ENCODE measurements at regions not wholly inside any gene's neighbourhood (a gene's known extent, or its start where the extent isn't known, plus 50 kb on each side); places are given as distances from the start of the nearest gene placed in this dataset.
"Not testable (repeated sequence)": the region's sequence is repeated elsewhere in the genome, so short reads cannot be mapped to it uniquely, and the experiment has no call there.

DNA sequence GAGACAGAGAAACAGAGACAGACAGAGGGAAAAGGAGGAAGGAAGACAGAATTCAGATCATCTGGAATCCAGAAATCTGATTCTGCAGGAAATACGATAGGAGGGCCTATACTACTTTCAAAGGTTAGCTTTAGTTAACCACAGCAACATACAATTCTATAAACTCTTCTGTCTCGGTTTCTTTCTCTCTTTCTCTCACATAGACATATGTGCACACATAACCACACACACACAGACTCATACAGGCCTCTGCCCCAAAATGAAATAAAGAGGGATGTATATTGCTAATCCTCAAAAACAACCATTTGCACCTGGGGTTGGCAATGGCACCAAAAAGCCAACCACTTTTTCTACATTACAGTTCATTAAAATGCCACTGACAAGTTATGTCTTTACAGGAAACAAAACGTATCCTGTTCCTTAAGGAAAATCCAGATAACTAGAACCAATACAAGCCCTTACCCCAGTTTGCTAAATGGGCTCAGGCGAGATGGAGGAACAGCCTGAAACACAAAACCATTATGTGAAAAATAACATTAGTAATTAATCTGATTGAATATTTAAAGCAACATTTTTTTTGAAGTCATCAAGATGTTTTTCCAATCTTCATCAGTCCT, 372.3 kb upstream of the CCNH start:
- DNase-seq (ENCODE audit: low read depth) = no peak

DNA sequence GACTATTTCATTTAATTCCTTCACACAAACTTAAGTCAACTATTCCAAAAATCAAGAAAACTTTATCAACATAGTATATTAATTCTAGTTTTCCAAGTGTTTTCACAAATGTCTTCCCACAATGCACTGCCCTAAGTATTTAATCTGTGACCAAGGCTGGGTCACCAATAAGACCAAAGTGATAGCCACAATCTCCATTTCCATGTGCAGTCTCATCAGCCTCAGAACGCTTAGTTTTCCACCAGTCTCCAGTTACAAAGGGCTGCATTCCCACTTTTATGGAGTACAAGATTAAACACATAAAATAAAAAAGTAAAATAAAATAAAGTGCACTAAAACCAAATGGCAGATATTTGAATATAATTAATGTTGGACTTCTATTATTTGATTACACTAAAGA, 371.6 kb upstream of the CCNH start:
- no peak for DNase-seq (ENCODE audit: low read depth)

DNA sequence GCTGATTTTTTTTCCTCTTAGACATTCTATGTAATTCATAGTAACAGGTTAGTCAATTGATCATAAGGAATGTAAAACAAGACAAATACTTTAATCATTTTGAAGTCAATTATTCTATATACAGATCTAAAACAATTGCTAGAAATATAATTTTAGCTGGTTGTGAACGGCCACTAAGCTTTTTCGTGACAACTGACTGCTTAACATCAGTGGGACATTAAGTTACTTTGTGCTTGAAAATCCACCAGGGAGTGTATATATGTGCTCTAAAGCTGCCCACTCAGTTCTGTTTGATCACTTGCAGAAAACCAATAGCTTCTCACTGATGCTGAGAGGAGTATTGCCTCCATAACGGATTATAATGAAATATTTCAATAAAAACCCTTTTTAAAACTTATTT, 370.2 kb upstream of the CCNH start:
- DNase-seq (ENCODE audit: low read depth) = no peak

DNA sequence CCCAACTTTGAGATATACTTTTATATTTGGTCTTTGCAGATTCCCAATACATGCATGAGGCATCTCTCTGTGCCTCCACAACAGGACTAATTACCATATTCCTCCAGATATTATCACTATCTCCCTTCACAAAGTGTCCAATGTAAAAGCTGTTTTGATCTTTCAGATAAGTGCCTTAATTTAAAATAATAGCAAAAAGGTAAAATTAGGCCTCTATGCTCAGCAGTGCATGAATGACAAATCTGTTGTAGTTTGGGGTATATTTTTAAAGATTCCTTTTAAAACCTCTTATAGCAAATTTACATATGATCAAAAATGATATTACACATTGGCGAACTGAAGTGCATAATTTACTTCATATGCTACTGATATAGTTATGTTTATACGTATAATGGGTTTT, 369.2 kb upstream of the CCNH start:
- no peak for DNase-seq (ENCODE audit: low read depth)

DNA sequence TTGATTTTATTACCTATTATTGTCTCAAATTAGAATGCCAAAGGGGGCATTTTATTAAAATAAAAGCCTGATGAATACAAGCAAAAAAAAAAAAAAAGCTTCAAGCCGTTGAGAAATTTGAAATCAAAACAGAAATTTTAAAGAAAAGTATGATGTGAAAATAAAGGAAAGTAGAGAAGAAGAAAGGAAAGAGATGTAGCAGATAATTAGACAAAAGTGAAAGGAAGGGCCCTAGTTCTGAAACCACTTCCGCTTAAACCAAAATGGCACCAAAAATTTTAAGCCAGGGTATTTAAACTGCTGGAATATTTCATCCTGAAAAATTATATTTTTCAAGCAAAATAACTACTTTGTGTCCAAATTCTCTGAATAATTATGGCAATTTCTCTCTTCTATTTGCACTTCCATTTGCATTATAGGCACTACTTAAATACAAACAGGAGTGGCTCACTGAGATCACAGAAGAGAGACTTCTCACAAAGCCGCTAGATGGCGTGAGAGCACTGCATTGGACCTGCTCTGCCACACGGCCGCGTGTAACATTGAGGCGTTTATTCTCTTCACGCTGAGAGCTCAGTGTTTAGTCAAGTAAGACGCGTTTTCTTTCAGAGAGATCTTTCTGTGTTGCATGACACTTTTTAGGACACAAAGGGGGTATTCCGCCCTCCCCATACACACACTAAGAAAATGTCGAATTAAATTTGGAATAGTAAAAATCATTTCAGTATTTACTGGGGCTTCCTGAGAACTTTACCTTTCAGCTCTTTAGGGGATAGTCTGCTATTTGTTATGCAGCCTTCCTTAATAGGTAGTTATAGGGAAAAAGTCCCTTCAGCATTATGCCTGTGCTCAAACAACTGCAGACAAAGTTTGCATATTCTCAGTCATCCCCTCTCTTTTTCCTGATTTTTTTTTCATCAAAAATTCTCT, 368.4 kb upstream of the CCNH start:
- peak; percentile 71 for DNase-seq (ENCODE audit: low read depth)

DNA sequence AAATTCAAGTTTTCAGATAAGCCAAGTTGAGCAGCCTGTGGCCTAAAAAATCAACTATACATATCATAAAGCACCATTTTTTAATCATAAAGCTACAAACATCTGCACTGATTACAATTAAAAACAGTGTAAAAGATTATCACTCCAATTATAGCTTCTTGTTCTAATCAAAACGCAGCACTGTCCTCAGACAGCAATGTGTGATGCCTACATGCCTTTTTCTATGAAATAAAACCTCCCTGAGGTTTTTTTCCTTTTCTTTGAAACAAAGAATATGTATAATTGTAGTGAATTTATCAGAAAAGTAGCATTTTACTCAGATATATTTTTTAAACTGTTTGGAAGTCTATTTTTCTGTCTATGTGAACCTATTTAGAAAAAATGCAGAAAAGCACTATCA, 366.1 kb upstream of the CCNH start:
- no peak for DNase-seq (ENCODE audit: low read depth)

DNA sequence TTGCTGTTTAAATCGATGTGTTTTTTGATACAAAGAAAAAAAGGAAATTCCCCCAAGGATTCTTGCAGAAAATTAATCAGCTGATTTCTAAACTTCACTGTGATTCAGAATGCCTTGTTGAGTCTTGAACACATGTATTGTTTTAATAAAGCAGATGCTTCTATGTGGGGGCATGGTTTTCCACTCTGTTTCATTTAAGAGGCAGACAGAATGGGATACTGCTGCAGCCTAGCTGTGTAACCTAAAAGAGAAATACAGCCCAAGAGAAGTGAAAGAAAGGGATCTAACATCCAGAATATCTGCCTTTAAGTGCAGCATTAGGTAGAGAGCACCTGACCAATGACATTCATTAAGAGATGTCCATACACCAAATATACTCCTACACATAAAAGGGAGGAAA, 365.1 kb upstream of the CCNH start:
- DNase-seq (ENCODE audit: low read depth) = no peak

DNA sequence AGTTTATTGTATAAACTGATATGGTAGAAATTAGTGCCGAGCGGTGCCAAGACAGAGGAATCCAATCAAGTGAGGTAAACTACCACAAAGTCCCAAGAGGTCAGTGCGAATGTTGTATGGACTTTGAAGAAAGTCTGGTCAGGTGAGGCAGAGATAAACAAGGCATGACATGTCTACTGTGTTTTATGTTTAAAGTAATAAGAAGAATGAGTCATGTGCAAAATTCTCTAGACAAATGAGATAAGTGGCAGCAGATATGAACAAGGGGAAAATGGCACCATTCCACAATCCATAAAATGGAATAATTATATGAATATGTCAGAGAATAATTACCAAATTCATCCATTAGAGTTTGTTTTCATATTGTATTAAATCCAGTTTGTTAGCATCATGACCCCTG, 364.1 kb upstream of the CCNH start:
- no peak for DNase-seq (ENCODE audit: low read depth)

DNA sequence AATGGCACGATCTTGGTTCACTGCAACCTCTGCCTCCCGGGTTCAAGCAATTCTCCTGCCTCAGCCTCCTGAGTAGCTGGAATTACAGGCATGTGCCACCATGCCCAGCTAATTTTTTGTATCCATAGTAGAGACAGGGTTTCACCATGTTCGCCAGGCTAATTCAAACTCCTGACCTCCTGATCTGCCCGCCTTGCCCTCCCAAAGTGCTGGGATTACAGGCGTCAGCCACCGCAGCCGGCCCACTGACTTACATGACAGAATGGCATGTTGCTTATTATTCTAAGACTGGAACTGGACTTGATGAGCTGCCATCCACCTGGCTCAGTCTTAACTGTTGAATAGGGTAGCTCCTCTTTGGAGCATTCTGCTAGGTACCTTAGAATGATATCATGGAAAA, 363.6 kb upstream of the CCNH start:
- DNase-seq (ENCODE audit: low read depth) = not testable (repeated sequence)

DNA sequence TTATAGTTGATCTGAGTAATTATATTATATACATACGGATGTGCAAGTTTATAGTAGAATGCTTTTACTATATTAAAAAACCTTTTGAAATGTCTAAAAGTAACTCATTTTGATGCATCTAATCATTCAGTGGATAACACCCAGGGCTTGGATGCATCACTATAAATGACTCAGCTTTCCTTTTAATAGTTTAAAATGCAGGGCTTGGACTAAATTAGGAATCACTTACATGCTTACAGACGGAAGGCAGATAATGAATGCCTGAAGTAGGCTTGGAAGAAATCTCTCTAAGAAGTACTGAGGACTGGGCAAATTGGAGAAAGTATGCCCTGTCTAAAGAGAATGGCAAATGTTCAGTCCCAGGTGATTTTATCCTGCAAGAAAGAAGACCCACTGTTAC, 362.5 kb upstream of the CCNH start:
- no peak for DNase-seq (ENCODE audit: low read depth)

DNA sequence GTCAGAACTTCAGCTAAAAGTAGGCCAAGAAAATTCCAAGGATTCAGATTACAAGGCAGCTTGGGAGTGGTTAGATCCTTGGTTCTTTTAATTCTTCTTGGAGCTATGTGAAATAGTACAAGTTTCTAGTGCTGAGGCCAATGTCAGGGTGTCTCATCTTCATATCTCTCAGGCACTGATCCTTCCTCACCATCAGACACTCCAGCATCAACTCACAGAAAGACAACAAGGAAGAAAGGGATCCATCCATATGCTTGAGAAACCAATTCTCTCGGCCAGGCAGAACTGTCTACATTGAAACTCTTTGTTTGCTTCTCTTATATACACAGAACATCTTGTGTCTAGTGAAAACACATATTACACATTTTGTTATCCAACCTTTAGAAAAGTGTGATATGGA, 362.1 kb upstream of the CCNH start:
- no peak for DNase-seq (ENCODE audit: low read depth)

DNA sequence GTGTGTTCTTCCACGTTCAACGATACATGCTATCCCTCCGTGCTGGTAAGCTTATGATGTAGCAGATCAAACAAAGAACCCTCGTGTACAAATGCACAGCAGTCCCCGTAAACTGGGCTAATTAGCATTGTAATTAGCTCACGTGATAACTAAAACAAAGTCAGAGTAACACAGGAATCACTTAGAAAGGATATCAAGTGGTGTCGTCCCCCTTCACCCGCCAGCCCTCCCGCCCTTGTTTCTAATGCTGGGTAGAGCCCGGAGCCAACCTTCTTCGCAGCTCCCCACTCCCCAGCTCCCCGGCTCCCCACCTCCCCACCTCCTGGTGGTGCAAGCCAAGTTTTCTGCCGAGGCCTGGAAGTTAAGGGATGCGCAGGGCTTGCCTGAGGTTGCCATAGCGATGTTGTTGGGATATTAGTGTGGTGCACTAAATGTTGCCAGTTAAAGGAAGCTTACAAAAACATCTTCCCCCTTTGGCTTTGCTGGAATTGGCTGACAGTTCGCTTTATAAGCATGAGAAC, 357.9 kb upstream of the CCNH start:
- no peak for DNase-seq (ENCODE audit: low read depth)

DNA sequence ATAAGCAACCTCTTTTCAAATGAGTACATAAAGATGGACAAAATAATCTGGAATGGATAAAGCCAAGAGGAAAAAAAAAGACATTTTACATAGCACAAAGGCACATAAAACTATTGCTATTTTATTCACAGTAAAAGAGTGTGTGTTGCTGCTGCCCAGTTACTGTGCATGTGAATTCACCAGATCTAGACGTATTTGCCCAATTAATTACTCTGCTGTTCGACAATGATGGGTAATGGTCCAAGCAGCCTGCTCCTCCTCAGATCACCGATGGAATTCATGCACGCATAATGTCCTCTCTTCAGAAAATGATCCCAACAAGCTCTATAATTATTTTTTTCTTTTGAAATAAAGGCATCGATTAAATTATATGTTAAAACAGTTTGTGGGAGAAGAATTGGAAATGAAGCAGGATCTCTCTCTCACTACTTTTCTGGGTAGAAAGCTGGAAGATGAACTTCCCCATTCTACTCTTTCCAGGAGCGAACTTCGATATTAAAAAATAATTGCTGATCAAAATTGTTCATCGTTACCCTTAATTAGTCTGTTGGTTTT, 357.4 kb upstream of the CCNH start:
- DNase-seq (ENCODE audit: low read depth) = no peak

DNA sequence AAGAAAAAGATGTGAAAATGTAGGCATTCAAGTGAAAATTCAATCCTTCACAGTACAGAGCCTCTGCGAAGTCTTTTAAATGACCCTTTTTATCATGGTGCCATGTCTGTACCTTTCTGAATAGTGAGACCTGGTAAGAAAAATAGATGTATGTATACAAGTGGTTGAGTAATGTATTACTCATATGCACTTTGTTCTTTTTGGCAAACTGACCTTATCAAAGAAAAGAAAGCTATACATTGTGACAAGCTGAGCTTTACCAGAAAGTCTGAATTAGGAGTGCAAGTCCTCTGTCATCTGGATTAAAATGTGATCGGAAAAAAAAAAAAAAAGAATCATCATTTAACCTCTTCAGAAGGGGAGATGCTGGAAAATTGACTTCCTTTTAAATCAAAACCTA, 356.4 kb upstream of the CCNH start:
- DNase-seq (ENCODE audit: low read depth) = no peak

DNA sequence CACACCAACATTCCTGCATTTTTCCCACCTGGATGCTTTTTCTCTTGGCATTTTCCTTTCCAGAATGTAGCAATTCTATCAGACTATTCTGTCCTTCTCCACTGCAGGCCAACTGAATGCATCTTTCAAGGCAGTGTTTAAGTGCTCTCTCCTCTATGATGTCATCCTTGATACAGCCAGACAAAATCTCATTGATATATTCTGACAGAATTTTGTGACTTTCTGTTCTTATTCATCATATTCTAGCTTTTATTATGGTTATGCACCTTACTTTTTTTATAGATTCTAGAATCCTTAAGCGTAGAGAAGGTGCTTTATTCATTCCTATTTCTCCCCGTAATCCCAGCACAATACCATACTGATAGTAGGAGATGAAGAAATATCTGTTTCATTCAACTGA, 355.5 kb upstream of the CCNH start:
- no peak for DNase-seq (ENCODE audit: low read depth)

DNA sequence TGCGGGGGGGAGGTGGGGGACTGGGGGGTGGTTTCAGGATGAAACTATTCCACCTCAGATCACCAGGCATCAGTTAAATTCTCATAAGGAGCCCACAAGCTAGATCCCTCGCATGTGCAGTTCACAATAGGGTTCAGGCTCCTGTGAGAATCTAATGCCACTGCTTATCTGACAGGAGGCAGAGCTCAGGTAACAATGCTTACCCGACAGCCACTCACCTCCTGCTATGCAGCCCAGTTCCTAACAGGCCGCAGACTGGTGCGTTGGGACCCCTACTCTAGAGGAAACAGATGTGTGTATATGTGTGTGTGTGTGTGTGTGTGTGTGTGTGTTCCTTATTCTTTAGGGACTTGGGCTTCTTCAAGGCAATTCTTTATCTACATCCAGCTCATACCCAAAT, 352.3 kb upstream of the CCNH start:
- no peak for DNase-seq (ENCODE audit: low read depth)

DNA sequence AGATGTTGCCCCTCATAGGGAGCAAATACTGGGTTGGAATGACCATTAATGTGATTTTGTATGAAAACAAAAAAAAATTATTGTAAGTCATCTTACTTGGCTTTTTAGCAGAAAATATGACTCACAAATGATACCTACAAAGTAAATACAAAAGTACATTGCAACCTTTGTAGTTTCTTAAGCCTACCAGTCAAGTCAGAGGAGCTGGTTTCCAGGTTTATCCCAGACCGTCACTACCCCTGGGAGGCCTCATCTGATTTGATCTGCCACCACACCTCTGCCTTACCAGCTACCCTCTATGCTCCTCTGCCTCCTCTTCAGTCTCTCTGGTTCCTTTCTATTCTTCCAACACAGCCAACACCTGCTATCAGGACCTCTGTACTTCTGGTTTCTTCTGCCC, 349.9 kb upstream of the CCNH start:
- no peak for DNase-seq (ENCODE audit: low read depth)

DNA sequence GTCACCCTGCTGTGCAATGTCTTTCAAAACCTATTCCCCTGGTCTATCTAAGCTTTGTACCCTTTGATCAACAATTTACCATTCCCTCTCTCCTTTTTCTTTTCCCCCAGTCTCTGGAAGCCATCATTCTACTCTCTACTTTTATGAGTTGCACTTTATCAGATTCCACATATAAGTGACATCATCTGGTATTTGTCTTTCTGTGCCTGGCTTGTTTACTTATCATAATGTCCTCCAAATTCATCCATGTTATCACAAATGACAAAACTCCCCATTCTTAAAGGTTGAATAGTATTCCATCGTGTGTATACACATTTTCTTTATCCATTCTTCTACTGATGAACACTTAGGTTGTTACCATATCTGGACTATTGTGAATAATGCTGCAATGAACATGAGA, 344.2 kb upstream of the CCNH start:
- DNase-seq (ENCODE audit: low read depth) = no peak

DNA sequence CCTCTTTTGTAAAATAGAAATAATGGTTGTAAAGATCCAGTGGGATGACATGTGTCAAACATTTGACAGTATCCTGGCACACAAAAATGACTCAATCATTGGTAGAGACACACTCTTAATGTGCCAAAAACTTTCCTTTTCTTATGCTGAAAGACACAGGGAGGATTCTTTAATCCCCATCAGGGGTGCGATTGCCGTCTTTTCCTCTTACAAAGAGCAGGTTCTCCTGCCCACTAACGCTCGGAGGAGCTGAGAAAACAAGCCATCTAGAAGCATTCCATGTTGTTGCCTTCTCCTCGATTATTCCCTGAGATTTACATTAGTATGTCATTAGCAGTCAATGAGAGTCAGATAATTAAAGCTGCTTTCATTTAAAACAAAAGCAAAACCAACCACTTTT, 342.6 kb upstream of the CCNH start:
- no peak for DNase-seq (ENCODE audit: low read depth)

DNA sequence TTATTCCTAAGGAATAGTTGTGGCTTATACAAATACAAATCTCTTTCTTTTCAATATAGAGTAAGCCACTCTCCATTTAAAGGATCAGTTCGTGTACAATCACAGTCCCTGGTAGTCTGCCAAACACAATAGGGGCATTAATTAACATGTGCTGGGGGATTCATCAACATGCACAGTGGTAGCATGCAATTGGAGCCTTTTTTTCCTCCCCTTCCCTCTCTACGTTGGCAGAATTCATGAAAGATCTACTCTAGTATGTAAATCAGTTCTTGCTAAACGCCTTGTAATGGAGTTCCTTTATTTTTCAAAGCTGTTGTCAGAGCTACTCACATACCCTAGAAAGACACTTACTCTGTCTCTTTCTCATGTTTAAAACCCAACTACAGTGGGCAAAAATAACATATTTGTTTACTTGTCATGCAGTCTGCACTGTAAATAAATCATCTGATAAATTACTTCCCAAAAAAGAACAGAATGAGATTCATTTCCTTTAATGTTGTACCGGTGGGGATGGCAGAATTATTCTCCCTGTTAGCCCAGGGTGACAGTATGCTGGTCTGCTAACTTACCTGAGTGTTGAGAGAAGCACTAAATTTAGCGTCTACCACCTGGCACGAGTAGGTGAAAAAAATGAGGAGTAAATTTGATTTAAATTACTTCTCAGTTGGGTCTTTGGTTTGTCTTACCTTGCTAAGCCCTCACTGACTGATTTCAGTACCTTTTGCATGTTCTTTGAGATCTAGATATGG, 341.5 kb upstream of the CCNH start:
- no peak for DNase-seq (ENCODE audit: low read depth)

DNA sequence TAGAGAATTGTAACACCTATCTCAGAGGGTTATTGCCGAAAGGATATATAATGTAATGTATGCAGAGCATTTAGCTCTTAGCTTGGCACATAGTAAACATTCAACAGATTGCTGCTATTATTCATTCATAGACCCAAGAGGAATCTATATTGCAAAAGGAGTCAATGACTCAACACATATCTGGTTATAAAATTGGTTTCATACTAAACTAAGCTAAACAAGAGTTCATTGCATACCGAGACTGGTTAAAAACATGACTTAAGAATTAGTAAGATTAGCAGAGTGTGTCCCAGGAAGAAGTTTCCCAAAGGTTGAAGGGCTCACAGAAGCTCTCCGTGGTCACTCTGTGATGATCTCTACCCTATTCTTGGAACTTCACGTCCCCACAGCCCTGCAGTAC, 339.6 kb upstream of the CCNH start:
- no peak for DNase-seq (ENCODE audit: low read depth)

DNA sequence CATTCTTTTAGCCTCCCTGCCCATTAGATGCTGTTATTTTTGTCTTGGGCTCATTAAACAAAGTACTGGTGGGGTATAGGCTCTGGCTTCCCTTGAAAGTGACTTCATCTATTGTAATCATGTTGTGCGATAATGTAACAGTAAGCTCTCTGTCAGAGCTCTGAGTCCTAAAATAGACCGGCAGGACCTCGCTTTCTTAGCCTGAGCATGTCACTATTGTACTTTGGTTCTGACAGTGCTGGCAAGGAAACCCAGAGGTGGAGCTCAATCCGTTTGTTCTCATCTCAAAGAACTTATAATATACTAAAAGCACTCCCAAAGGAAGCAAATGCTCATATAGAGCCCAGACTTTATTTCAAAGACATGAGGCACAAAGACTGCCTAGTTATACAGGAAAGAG, 339.1 kb upstream of the CCNH start:
- DNase-seq (ENCODE audit: low read depth) = no peak

All from activated T-cell treated with anti-CD3 and anti-CD28 coated beads for 1 hour (primary cell).